ENCODE measurements at regions not wholly inside any gene's neighbourhood (a gene's known extent, or its start where the extent isn't known, plus 50 kb on each side); places are given as distances from the start of the nearest gene placed in this dataset.
"Not testable (repeated sequence)": the region's sequence is repeated elsewhere in the genome, so short reads cannot be mapped to it uniquely, and the experiment has no call there.

DNA sequence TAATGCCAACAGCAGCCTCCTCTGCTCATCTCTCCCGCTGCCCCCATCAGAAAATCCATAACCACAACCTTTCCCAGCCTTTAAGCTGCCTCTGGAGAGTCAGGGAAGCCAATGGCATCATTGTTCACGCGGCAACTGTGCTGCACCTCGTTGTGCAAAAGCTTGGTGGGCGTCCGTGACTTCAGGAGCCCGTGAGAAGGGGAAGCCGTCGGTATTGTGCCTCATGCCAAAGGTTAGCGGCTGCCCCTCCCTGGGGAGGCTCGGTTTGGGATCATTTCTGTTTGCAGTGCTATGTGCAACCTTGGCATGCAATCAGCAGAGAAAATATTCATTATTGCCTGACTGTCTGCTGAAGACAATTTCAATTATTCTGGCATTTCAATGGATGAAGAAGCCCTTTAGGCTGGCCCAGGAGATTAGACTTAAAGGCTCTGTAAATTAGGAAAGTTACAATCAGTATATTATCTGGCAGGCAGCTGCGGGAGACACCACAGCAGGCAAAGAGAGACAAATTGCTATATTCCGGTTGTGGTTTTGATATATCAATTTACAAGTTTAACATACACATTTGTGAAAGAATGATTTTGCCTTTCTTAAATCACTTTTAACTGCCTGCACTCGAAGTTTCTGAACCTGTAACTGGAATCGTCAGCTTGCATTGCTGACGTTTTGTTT, 244.5 kb downstream of the GATA3 start:
- in situ Hi-C loops (cut with HindIII; ENCODE audit: low sequenced_read_pairs) = no loop called here
- no peak for DNase-seq (ENCODE audit: low spot score)

DNA sequence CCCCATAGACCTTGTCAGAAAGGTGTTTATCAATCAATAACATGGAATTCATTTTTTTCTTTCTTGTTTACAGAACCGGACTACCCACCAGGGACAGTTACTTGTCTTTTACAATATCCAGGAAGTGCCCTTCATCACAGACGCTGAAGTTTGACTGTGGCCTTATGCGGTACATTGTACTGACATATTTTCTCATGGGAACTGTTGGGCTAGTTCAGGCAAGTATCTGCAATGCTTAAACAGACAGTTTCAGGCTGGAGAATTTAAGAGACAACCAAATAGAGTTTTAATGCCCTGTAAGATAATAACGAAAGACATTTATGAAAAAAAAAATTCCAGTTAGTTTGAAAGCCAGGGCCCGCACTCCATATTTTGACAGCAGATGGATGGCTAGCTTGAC, 246.4 kb downstream of the GATA3 start:
- DNase-seq (ENCODE audit: low spot score) = no peak
- in situ Hi-C loops (cut with HindIII; ENCODE audit: low sequenced_read_pairs) = no loop called here

GRCh38 chr10:8301333-8301732, 246.8 kb downstream of the GATA3 start:
- in situ Hi-C loops (cut with HindIII; ENCODE audit: low sequenced_read_pairs) = no loop called here
- DNase-seq (ENCODE audit: low spot score) = no peak

DNA sequence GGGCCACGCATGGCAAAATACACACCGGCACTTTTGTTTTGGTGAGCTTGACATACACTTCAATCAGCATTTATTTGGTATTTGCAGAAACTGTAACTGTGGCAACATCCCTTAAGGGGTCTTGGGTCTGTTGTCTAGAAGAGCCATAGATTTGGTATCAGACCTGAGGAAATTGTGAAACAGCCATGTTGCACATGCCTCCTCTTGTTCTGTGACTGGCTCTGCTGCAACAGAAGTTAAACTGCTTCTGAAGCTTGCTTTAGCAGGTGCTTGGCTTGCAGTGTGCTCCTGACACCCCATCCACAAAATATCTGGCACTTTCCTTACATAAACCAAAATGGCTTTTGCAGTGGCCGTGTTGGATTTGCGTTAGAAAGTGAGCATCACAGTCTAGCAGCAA, 247.3 kb downstream of the GATA3 start:
- DNase-seq (ENCODE audit: low spot score) = no peak
- in situ Hi-C loops (cut with HindIII; ENCODE audit: low sequenced_read_pairs) = no loop called here

DNA sequence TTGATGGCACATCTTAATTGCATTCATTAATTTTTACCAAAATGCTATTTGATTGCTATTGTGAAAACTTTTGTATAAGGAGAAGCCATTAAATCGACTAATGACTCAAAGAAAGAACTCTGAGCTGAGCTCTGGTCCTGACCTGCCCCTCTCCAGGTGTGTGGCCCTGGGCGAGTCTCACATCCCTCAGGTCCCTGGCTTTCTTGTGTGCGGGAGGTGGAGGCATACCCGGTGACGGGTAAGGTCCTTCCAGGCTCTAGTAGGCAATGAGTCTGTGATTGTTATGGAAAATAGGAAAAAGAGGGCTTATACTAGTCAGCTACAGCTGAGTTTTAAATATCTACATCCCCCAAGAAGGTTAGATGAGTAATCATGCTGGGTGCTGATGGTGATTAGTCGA, 248.1 kb downstream of the GATA3 start:
- DNase-seq (ENCODE audit: low spot score) = no peak
- in situ Hi-C loops (cut with HindIII; ENCODE audit: low sequenced_read_pairs) = no loop called here

- DNase-seq (ENCODE audit: low spot score) = no peak
- in situ Hi-C loops (cut with HindIII; ENCODE audit: low sequenced_read_pairs) = no loop called here
Observed at GRCh38 chr10:8304861-8305260, 250.4 kb downstream of the GATA3 start.

DNA sequence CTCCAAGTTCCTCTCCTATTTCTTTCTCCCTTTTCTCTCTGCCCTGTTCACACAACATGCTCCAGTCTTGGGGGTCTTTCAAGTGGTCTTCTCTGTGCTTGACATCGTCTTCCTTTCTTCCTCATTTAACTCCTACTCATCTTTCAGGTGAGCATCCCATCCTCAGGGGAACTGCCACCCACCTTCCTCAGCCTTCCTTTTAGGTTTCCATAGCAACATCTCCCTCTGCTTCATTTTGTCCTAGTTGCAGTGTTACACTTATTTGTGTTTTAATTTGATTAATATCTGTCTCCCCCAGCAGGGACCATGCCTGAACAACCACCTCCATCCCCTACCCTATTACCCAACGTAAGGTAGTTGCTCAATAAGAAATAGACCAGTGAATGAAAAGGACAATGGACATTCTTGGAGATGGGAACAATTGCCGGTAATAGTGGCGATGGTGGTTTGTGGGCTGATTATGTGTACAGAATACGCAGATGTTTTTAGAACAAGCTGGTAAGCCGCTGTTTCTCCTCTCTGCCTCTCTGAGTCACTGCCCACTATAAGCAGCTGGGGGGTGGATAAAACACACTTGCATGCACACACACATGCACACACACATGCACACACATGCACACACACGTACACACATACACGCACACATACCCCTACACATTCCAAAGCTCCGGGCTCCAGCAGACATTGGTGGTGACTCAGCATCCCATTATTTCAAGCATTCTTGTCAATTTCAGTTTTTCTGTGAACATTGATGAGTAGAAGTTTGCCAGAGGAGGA, 251.6 kb downstream of the GATA3 start:
- no peak for DNase-seq (ENCODE audit: low spot score)
- in situ Hi-C loops (cut with HindIII; ENCODE audit: low sequenced_read_pairs) = no loop called here

- DNase-seq (ENCODE audit: low spot score) = no peak
- in situ Hi-C loops (cut with HindIII; ENCODE audit: low sequenced_read_pairs) = no loop called here
Observed at GRCh38 chr10:8306685-8307364, 252.3 kb downstream of the GATA3 start.

GRCh38 chr10:8310930-8311329, 256.4 kb downstream of the GATA3 start:
- DNase-seq (ENCODE audit: low spot score) = no peak
- in situ Hi-C loops (cut with HindIII; ENCODE audit: low sequenced_read_pairs) = no loop called here

GRCh38 chr10:8311526-8312070, 257.1 kb downstream of the GATA3 start:
- no peak for DNase-seq (ENCODE audit: low spot score)
- in situ Hi-C loops (cut with HindIII; ENCODE audit: low sequenced_read_pairs) = no loop called here

- no peak for DNase-seq (ENCODE audit: low spot score)
- in situ Hi-C loops (cut with HindIII; ENCODE audit: low sequenced_read_pairs) = no loop called here
Observed at GRCh38 chr10:8312079-8312478, 257.6 kb downstream of the GATA3 start.

DNA sequence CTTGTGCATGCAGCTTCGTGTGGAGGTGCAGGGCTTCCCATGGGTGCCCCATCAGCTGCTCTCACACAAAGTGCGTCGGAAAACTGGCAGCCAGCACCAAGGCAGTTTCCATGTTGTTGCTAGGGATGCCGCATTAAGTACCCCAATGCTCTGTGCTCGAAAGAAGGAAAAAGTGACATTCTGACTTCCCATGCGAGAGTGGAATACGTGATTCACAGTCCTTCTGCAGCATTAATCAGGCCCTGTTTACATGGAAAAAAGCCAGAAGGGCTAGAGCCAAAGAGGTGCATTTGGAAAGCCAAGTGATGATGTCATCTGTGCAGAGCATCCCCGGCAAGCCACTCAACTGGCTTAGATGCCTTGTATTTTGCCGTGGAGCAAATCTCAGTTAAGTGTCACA, 258.3 kb downstream of the GATA3 start:
- in situ Hi-C loops (cut with HindIII; ENCODE audit: low sequenced_read_pairs) = no loop called here
- peak; percentile 36 for DNase-seq (ENCODE audit: low spot score)

DNA sequence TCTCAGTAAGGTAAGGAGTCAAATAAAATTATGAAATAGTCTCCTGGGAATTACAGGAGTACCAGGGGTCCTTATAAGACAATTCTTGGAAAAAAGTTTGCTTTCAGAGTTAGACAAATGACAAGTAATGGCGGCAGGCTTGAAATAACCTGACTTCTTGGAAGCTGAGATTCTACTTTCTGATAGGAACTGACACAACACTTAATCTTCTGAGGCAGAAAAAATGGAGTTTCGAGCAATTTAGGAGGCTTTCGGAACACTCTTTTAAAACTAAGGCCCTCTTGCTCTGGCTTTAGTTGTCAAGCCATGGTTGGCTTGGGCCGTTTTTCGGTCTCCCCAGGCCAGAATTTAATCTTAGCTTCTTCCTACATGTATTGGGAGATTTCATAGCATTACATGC, 260.0 kb downstream of the GATA3 start:
- in situ Hi-C loops (cut with HindIII; ENCODE audit: low sequenced_read_pairs) = no loop called here
- no peak for DNase-seq (ENCODE audit: low spot score)

GRCh38 chr10:8315619-8316021, 261.1 kb downstream of the GATA3 start:
- DNase-seq (ENCODE audit: low spot score) = no peak
- in situ Hi-C loops (cut with HindIII; ENCODE audit: low sequenced_read_pairs) = no loop called here

DNA sequence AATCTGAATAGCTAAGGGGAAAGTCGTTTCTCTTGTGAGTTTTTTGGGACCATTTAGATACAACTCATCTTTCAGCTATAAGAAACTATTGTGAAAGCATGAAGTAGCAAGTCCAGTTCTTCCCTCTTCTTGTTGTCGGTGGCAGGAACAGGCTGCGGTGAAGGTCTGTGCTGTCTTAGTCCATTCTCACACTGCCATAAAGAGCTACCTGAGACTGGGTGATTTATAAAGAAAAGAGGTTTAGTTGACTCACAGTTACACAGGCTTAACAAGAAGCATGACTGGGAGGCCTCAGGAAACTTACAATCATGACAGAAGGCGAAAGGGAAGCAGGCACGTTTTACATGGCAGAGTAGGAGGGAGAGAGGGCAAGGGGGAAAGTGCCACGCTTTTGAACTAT, 261.8 kb downstream of the GATA3 start:
- in situ Hi-C loops (cut with HindIII; ENCODE audit: low sequenced_read_pairs) = no loop called here
- DNase-seq (ENCODE audit: low spot score) = no peak

GRCh38 chr10:8318429-8318828, 263.9 kb downstream of the GATA3 start:
- in situ Hi-C loops (cut with HindIII; ENCODE audit: low sequenced_read_pairs); DNase-seq (ENCODE audit: low spot score): not testable (repeated sequence)

GRCh38 chr10:8318956-8319355, 264.5 kb downstream of the GATA3 start:
- in situ Hi-C loops (cut with HindIII; ENCODE audit: low sequenced_read_pairs) = no loop called here

DNA sequence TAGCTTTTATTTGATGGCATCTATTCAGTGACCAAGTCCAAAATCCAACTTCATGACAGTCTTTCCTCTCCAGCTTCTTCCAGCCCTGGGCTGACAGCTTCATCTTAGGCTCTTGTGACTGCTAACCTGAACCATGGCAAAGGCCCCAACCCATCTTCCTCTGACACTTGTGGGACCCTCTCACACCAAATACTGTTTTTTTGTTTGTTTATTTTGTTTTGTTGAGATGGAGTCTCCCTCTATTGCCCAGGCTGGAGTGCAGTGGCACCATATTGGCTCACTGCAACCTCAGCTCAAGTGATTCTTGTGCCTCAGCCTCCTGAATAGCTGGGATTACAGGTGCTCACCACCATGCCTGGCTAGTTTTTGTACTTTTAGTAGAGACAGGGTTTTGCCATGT, 265.2 kb downstream of the GATA3 start:
- in situ Hi-C loops (cut with HindIII; ENCODE audit: low sequenced_read_pairs) = no loop called here
- no peak for DNase-seq (ENCODE audit: low spot score)

More at GRCh38 chr10:8318956-8319355, 264.5 kb downstream of the GATA3 start:
- no peak for DNase-seq (ENCODE audit: low spot score)

GRCh38 chr10:8321990-8322389, 267.5 kb downstream of the GATA3 start:
- no peak for DNase-seq (ENCODE audit: low spot score)
- in situ Hi-C loops (cut with HindIII; ENCODE audit: low sequenced_read_pairs) = no loop called here

- in situ Hi-C loops (cut with HindIII; ENCODE audit: low sequenced_read_pairs) = no loop called here
- DNase-seq (ENCODE audit: low spot score) = no peak
Observed at GRCh38 chr10:8323428-8324054, 269.1 kb downstream of the GATA3 start.
